Ecto neural progenitor cell (in vitro differentiated cells): ENCODE measurements at regions not wholly inside any gene's neighbourhood (a gene's known extent, or its start where the extent isn't known, plus 50 kb on each side); places are given as distances from the start of the nearest gene placed in this dataset.

Source experiments
- DNase-seq: peaks from one replicate; pipeline ENCODE4 v3.0.0-alpha.2; 2018; ENCODE audit warnings: low spot score

- DNase-seq, result no peak
Observed at GRCh38 chr6:151701911-151702562, 105.4 kb upstream of the ESR1 start.

GRCh38 chr6:151702851-151703658 is 104.4 kb upstream of the ESR1 start:
- DNase-seq, result no peak

GRCh38 chr6:151704383-151704782 is 103.1 kb upstream of the ESR1 start:
- no peak for DNase-seq

GRCh38 chr6:151705993-151706733 is 101.3 kb upstream of the ESR1 start:
- DNase-seq, result no peak

- DNase-seq, result no peak
Observed at GRCh38 chr6:151709329-151709728, 98.2 kb upstream of the ESR1 start.

- no peak for DNase-seq
Observed at GRCh38 chr6:151716526-151716932, 91.0 kb upstream of the ESR1 start.

- no peak for DNase-seq
Observed at GRCh38 chr6:151719070-151719469, 88.4 kb upstream of the ESR1 start.

GRCh38 chr6:151721146-151721545 is 86.3 kb upstream of the ESR1 start:
- DNase-seq, result no peak

- DNase-seq, result no peak
Observed at GRCh38 chr6:151721671-151722070, 85.8 kb upstream of the ESR1 start.

GRCh38 chr6:151722342-151722741 is 85.1 kb upstream of the ESR1 start:
- DNase-seq, result no peak

GRCh38 chr6:151723152-151723551 is 84.3 kb upstream of the ESR1 start:
- no peak for DNase-seq

- no peak for DNase-seq
Observed at GRCh38 chr6:151729829-151730495, 77.5 kb upstream of the ESR1 start.

- no peak for DNase-seq
Observed at GRCh38 chr6:151730496-151730870, 77.0 kb upstream of the ESR1 start.

- DNase-seq, result no peak
Observed at GRCh38 chr6:151731313-151731712, 76.2 kb upstream of the ESR1 start.

GRCh38 chr6:151733680-151734320 is 73.7 kb upstream of the ESR1 start:
- no peak for DNase-seq

- no peak for DNase-seq
Observed at GRCh38 chr6:151738267-151738666, 69.2 kb upstream of the ESR1 start.

- no peak for DNase-seq
Observed at GRCh38 chr6:151738960-151739359, 68.5 kb upstream of the ESR1 start.

GRCh38 chr6:151740820-151741219 is 66.7 kb upstream of the ESR1 start:
- DNase-seq, result no peak

GRCh38 chr6:151747896-151748295 is 59.6 kb upstream of the ESR1 start:
- no peak for DNase-seq

- no peak for DNase-seq
Observed at GRCh38 chr6:151749341-151749740, 58.1 kb upstream of the ESR1 start.

- DNase-seq, result no peak
Observed at GRCh38 chr6:151753581-151753980, 53.9 kb upstream of the ESR1 start.

GRCh38 chr6:151757506-151757955 is 50.0 kb upstream of the ESR1 start:
- no peak for DNase-seq
